ENCODE measurements at regions not wholly inside any gene's neighbourhood (a gene's known extent, or its start where the extent isn't known, plus 50 kb on each side); places are given as distances from the start of the nearest gene placed in this dataset.

DNA sequence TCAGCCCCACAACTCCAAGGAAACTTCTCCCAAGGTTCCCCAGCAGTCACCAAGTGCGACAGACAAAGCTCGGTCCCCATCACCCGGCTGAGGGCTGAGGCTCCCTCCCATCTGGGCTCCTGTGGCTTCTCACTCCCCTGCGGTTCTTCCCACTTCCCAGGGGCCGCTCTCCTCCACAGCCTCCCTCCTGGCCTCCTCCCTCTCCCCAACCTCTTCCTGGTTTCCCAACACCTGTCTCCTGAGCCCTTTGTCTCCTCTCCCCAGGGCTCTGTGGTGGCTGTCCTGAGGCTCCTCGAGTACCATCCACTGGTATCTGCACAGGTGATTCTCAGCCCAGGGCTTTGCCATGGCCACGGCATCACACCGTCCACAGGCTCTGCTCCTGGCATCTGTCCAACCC, 113.2 kb upstream of the NSMCE3 start:
- no peaks in the 10 kb centered on the region for H4K20me1 ChIP-seq (ENCODE audit: control insufficient read depth, extremely low read depth, insufficient read depth, low read length)
- H3K27ac ChIP-seq (ENCODE audit: control insufficient read depth, insufficient read depth, low read length) = no peak overlapping the region
- dilution Hi-C loops (cut with MboI; ENCODE audit: extremely low pct_ligation_motif_present, low sequenced_read_pairs) = no loop called here
- H3K4me3 ChIP-seq (ENCODE audit: control insufficient read depth in 2 of 3, extremely low read depth in 1 of 3, insufficient read depth in 2 of 3, low read depth in 1 of 3, low read length in 3 of 3) = no peak overlapping the region
- H3K4me1 ChIP-seq (ENCODE audit: control insufficient read depth, extremely low read depth, insufficient read depth, low read length) = no peaks in the 10 kb centered on the region
- no peak for TF ChIP-seq EZH2 (IDR thresholded peaks at IDR 0.05; ENCODE audit: low read length)
- TF ChIP-seq, protein P1, sequence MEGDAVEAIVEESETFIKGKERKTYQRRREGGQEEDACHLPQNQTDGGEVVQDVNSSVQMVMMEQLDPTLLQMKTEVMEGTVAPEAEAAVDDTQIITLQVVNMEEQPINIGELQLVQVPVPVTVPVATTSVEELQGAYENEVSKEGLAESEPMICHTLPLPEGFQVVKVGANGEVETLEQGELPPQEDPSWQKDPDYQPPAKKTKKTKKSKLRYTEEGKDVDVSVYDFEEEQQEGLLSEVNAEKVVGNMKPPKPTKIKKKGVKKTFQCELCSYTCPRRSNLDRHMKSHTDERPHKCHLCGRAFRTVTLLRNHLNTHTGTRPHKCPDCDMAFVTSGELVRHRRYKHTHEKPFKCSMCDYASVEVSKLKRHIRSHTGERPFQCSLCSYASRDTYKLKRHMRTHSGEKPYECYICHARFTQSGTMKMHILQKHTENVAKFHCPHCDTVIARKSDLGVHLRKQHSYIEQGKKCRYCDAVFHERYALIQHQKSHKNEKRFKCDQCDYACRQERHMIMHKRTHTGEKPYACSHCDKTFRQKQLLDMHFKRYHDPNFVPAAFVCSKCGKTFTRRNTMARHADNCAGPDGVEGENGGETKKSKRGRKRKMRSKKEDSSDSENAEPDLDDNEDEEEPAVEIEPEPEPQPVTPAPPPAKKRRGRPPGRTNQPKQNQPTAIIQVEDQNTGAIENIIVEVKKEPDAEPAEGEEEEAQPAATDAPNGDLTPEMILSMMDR (optimal IDR thresholded peaks at IDR 0.05 in 1 of 3, IDR thresholded peaks at IDR 0.05 in 1 of 3, conservative IDR thresholded peaks at IDR 0.05 in 1 of 3; ENCODE audit: extremely low read depth in 1 of 3, insufficient read depth in 2 of 3, low read length in 3 of 3) = no peak
- no peaks in the 10 kb centered on the region for H3K27me3 ChIP-seq (ENCODE audit: control insufficient read depth, extremely low read depth, insufficient read depth, low read length)
- no peaks in the 10 kb centered on the region for H3K79me2 ChIP-seq (ENCODE audit: control insufficient read depth, insufficient read depth, low read length)
- FAIRE-seq (no peak), DNase-seq (ENCODE audit: low read depth, low spot score) (no peak)
- H3K4me2 ChIP-seq (ENCODE audit: control insufficient read depth, extremely low read depth, insufficient read depth, low read depth, low read length) = no peak overlapping the region
- H3K9ac ChIP-seq (ENCODE audit: control insufficient read depth, extremely low read depth, insufficient read depth, low read length) = no peak overlapping the region
- no peaks in the 10 kb centered on the region for H3K36me3 ChIP-seq (ENCODE audit: control insufficient read depth in 2 of 2, extremely low read depth in 1 of 2, insufficient read depth in 2 of 2, low read length in 2 of 2)
- H3K9me3 ChIP-seq (ENCODE audit: control insufficient read depth, low read depth, low read length) = peaks cover 7% of the 10 kb centered on the region
- no peaks in the 10 kb centered on the region for H3K9me1 ChIP-seq (ENCODE audit: control insufficient read depth, extremely low read depth, insufficient read depth, low read length)
- H2AFZ ChIP-seq (ENCODE audit: control insufficient read depth, low read length) = no peak overlapping the region

DNA sequence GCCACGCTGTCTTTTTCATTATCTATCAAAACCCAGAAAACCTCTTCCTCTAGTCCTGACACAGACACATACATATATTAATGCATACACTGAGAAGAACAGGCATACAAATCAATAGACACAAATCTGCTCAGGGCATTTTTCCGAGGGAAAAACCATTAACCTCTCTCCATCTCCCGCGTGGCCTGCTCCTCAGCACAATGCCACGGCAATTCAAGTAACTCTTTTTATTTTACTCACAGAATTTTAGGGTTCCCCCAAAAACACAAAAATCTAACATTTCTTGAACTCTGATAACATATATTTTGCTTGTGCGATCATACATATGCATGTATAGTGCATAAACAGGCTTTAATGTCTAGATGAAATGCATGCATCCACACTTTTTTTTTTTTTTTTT, 110.8 kb upstream of the NSMCE3 start:
- no peaks in the 10 kb centered on the region for H4K20me1 ChIP-seq (ENCODE audit: control insufficient read depth, extremely low read depth, insufficient read depth, low read length)
- H3K9me1 ChIP-seq (ENCODE audit: control insufficient read depth, extremely low read depth, insufficient read depth, low read length) = no peaks in the 10 kb centered on the region
- DNase-seq (ENCODE audit: low read depth, low spot score) = no peak
- no peak overlapping the region for H3K4me2 ChIP-seq (ENCODE audit: control insufficient read depth, extremely low read depth, insufficient read depth, low read depth, low read length)
- H3K4me3 ChIP-seq (ENCODE audit: control insufficient read depth in 2 of 3, extremely low read depth in 1 of 3, insufficient read depth in 2 of 3, low read depth in 1 of 3, low read length in 3 of 3) = no peak overlapping the region
- no peak overlapping the region for H3K27ac ChIP-seq (ENCODE audit: control insufficient read depth, insufficient read depth, low read length)
- no peaks in the 10 kb centered on the region for H3K27me3 ChIP-seq (ENCODE audit: control insufficient read depth, extremely low read depth, insufficient read depth, low read length)
- H3K79me2 ChIP-seq (ENCODE audit: control insufficient read depth, insufficient read depth, low read length) = no peaks in the 10 kb centered on the region
- no peaks in the 10 kb centered on the region for H3K4me1 ChIP-seq (ENCODE audit: control insufficient read depth, extremely low read depth, insufficient read depth, low read length)
- no peak overlapping the region for H2AFZ ChIP-seq (ENCODE audit: control insufficient read depth, low read length)
- no peak for FAIRE-seq
- H3K9me3 ChIP-seq (ENCODE audit: control insufficient read depth, low read depth, low read length) = peaks cover 7% of the 10 kb centered on the region
- dilution Hi-C loops (cut with MboI; ENCODE audit: extremely low pct_ligation_motif_present, low sequenced_read_pairs) = no loop called here
- TF ChIP-seq, protein P1 (optimal IDR thresholded peaks at IDR 0.05 in 1 of 3, IDR thresholded peaks at IDR 0.05 in 1 of 3, conservative IDR thresholded peaks at IDR 0.05 in 1 of 3; ENCODE audit: extremely low read depth in 1 of 3, insufficient read depth in 2 of 3, low read length in 3 of 3) = no peak
- no peak for TF ChIP-seq EZH2 (IDR thresholded peaks at IDR 0.05; ENCODE audit: low read length)
- H3K36me3 ChIP-seq (ENCODE audit: control insufficient read depth in 2 of 2, extremely low read depth in 1 of 2, insufficient read depth in 2 of 2, low read length in 2 of 2) = no peaks in the 10 kb centered on the region
- H3K9ac ChIP-seq (ENCODE audit: control insufficient read depth, extremely low read depth, insufficient read depth, low read length) = no peak overlapping the region
